HCT116 (cell line): ENCODE measurements at regions not wholly inside any gene's neighbourhood (a gene's known extent, or its start where the extent isn't known, plus 50 kb on each side); places are given as distances from the start of the nearest gene placed in this dataset.

Experiments used
- ATAC-seq: fragments of 200-7000 bp; cut with Tn5 transposase; 2 replicates; pipeline ENCODE4 v1.9.1; 2020; ENCODE audit warnings: mild to moderate bottlenecking, moderate library complexity
- BruUV-seq: library from RNA; stranded (reverse); fragments of 400-500 nt; replicated peaks from 2 replicates; lab custom pipeline; 2021; lab: Mats Ljungman, UMichigan
- CTCF ChIA-PET: fragments of 300-600 bp; sonication (Branson Sonifier 250); formaldehyde crosslinking; loops from one replicate; lab custom pipeline; 2021; ENCODE audit warnings: antibody characterized with exemption; lab: Charles Lee
- POLR2A ChIA-PET: fragments of 300-600, 350-600 bp; sonication (Branson Sonifier 250); formaldehyde crosslinking; loops from one replicate; lab custom pipeline; 2021; ENCODE audit warnings: antibody characterized with exemption; lab: Charles Lee
- RAD21 ChIA-PET, 2 experiments: fragments of 300-600 bp; sonication (Branson Sonifier 250); formaldehyde crosslinking; loops; one replicate each; lab custom pipeline; 2023; ENCODE audit warnings: low total read pairs in 2 of 2; ENCODE audit not compliant: uncharacterized antibody in 2 of 2, unreplicated experiment in 2 of 2, low non-redundant PET in 1 of 2; lab: Charles Lee
- DNase-seq: peaks from one replicate; pipeline ENCODE4 v3.0.0-alpha.2; 2010; ENCODE audit warnings: low read depth, low spot score
- H2AFZ ChIP-seq: fragments of 200-600 bp; shearing (Covaris generic), sonication (generic); 2 replicates; pipeline ENCODE4 v1.6.1; 2017; ENCODE audit warnings: low read depth, mixed run types, mixed read lengths, antibody characterized with exemption, low read length; ENCODE audit not compliant: poor library complexity, severe bottlenecking
- H3K27ac ChIP-seq: 2 replicates; pipeline ENCODE4 v1.5.1; 2012; ENCODE audit warnings: low read depth, low read length
- H3K27me3 ChIP-seq: fragments of 200-600 bp; sonication (generic); 2 replicates; pipeline ENCODE4 v1.6.1; 2016; ENCODE audit warnings: mixed run types, low read length, mixed read lengths; ENCODE audit not compliant: insufficient read depth
- H3K36me3 ChIP-seq, 2 experiments: fragments of 200-500 bp in 1 of 2; fragments of 200-600 bp in 1 of 2; sonication (Bioruptor generic) in 1 of 2; sonication (generic) in 1 of 2; 2 replicates each; pipeline versions ENCODE4 v1.5.1 to v1.6.1; 2014 to 2016; ENCODE audit warnings: low read length in 2 of 2, inconsistent platforms in 1 of 2, mixed read lengths in 1 of 2, mixed run types in 1 of 2; ENCODE audit not compliant: insufficient read depth in 2 of 2, control insufficient read depth in 1 of 2
- H3K4me1 ChIP-seq, 2 experiments: fragments of 200-600 bp in 1 of 2; sonication (generic) in 1 of 2; 2 replicates each; pipeline versions ENCODE4 v1.5.1 to v1.6.1; 2012 to 2017; ENCODE audit warnings: low read length in 2 of 2, inconsistent platforms in 1 of 2, mild to moderate bottlenecking in 1 of 2, mixed read lengths in 1 of 2, mixed run types in 1 of 2, moderate library complexity in 1 of 2; ENCODE audit not compliant: insufficient read depth in 2 of 2, control insufficient read depth in 1 of 2
- H3K4me2 ChIP-seq: fragments of 200-600 bp; sonication (generic); 2 replicates; pipeline ENCODE4 v1.6.1; 2017; ENCODE audit warnings: mixed run types, low read length, mixed read lengths
- H3K4me3 ChIP-seq, 2 experiments: fragments of 200-600 bp in 1 of 2; sonication (generic) in 1 of 2; replicated peaks in 1 of 2; 2 replicates each; pipeline ENCODE4 v1.5.1; 2011 to 2016; ENCODE audit warnings: low read length in 2 of 2, control low read depth in 1 of 2, low read depth in 1 of 2, mild to moderate bottlenecking in 1 of 2, mixed read lengths in 1 of 2, mixed run types in 1 of 2
- H3K79me2 ChIP-seq: fragments of 200-600 bp; sonication (generic); 2 replicates; pipeline ENCODE4 v1.6.1; 2017; ENCODE audit warnings: mild to moderate bottlenecking, mixed run types, low read length, moderate library complexity, mixed read lengths; ENCODE audit not compliant: insufficient read depth
- H3K9ac ChIP-seq: fragments of 200-600 bp; sonication (generic); 2 replicates; pipeline ENCODE4 v1.6.1; 2016; ENCODE audit warnings: low read length, mixed read lengths
- H3K9me2 ChIP-seq: fragments of 200-600 bp; sonication (generic), shearing (Covaris generic); 2 replicates; pipeline ENCODE4 v1.6.1; 2017; ENCODE audit warnings: mixed run types, mild to moderate bottlenecking, moderate library complexity; ENCODE audit not compliant: insufficient read depth
- H3K9me3 ChIP-seq, 2 experiments: fragments of 200-500 bp in 1 of 2; fragments of 200-600 bp in 1 of 2; sonication (Bioruptor generic) in 1 of 2; sonication (generic) in 1 of 2; 2 replicates each; pipeline ENCODE4 v1.6.1; 2014 to 2017; ENCODE audit warnings: low read length in 2 of 2, mixed read lengths in 2 of 2, inconsistent platforms in 1 of 2, low read depth in 1 of 2, mild to moderate bottlenecking in 1 of 2, mixed run types in 1 of 2, moderate library complexity in 1 of 2; ENCODE audit not compliant: control insufficient read depth in 1 of 2, insufficient read depth in 1 of 2
- H4K20me1 ChIP-seq: fragments of 200-600 bp; sonication (generic), shearing (Covaris generic); 2 replicates; pipeline ENCODE4 v1.6.1; 2017; ENCODE audit warnings: mixed run types, mild to moderate bottlenecking, moderate library complexity; ENCODE audit not compliant: insufficient read depth
- CBX3 ChIP-seq: IDR thresholded peaks from 2 replicates; pipeline ENCODE4 v1.6.1; 2012; ENCODE audit warnings: low read depth
- CEBPB ChIP-seq: IDR thresholded peaks from 2 replicates; pipeline ENCODE4 v1.6.1; 2012; ENCODE audit warnings: low read depth
- EGR1 ChIP-seq: IDR thresholded peaks from 2 replicates; pipeline ENCODE4 v1.6.1; 2012; ENCODE audit warnings: low read depth
- EZH2phosphoT487 ChIP-seq: fragments of 200-600 bp; IDR thresholded peaks from 2 replicates; pipeline ENCODE4 v1.6.1; 2018; ENCODE audit warnings: antibody characterized with exemption, borderline replicate concordance
- FOSL1 ChIP-seq: IDR thresholded peaks from 2 replicates; pipeline ENCODE4 v1.6.1; 2012; ENCODE audit warnings: low read depth
- SP1 ChIP-seq: IDR thresholded peaks from 2 replicates; pipeline ENCODE4 v1.6.1; 2012; ENCODE audit warnings: low read depth
- TCF7L2 ChIP-seq: IDR thresholded peaks from 2 replicates; pipeline ENCODE4 v1.7.0; 2011; ENCODE audit warnings: borderline replicate concordance, inconsistent platforms; ENCODE audit not compliant: insufficient read depth, insufficient read length; ENCODE audit errors: extremely low read depth
- ZFX ChIP-seq: fragments of 450-650 bp; IDR thresholded peaks from 2 replicates; pipeline ENCODE4 v1.6.1; 2017
- intact Hi-C: fragments of 100-400 bp; cut with micrococcal nuclease; formaldehyde crosslinking; loops from 2 replicates; pipeline ENCODE4 v1.10.0; 2022
- TF ChIP-seq, protein P1 (sequence below): IDR thresholded peaks from 2 replicates; pipeline ENCODE4 v1.6.1; 2012
- TF ChIP-seq, protein P2 (sequence below): IDR thresholded peaks from 2 replicates; pipeline ENCODE4 v1.6.1; 2012; ENCODE audit warnings: low read depth

DNA sequence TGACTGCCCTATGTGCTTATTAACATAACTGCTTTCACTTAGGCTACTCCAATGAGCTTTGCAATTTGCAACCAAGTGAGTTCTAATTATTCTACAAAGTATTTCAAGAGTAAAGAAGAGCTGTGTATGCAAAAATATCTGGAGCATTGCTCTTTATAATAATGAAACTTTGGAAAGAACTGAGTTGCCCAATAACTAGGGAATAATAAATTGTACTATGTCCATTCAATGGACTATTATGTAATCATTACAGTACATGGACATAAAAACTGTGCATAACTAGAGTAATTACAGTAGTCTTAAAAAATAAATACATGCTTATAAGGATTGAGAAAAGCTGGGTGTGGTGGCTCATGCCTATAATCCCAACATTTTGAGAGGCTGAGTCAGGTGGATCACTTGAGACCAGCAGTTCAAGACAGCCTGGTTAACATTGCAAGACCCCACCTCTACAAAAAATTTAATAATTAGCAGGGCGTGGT, 70.3 kb upstream of the JAK1 start:
- ChIA-PET CTCF (no interaction called here), POLR2A (no interaction called here), RAD21 (no interaction called here)
- TF ChIP-seq CBX3 (no peak), EZH2phosphoT487 (no peak), SP1 (no peak), EGR1 (no peak), CEBPB (no peak), TCF7L2 (no peak), ZFX (no peak), FOSL1 (no peak)
- TF ChIP-seq, protein P1, sequence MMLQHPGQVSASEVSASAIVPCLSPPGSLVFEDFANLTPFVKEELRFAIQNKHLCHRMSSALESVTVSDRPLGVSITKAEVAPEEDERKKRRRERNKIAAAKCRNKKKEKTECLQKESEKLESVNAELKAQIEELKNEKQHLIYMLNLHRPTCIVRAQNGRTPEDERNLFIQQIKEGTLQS: no peak
- TF ChIP-seq, protein P2, sequence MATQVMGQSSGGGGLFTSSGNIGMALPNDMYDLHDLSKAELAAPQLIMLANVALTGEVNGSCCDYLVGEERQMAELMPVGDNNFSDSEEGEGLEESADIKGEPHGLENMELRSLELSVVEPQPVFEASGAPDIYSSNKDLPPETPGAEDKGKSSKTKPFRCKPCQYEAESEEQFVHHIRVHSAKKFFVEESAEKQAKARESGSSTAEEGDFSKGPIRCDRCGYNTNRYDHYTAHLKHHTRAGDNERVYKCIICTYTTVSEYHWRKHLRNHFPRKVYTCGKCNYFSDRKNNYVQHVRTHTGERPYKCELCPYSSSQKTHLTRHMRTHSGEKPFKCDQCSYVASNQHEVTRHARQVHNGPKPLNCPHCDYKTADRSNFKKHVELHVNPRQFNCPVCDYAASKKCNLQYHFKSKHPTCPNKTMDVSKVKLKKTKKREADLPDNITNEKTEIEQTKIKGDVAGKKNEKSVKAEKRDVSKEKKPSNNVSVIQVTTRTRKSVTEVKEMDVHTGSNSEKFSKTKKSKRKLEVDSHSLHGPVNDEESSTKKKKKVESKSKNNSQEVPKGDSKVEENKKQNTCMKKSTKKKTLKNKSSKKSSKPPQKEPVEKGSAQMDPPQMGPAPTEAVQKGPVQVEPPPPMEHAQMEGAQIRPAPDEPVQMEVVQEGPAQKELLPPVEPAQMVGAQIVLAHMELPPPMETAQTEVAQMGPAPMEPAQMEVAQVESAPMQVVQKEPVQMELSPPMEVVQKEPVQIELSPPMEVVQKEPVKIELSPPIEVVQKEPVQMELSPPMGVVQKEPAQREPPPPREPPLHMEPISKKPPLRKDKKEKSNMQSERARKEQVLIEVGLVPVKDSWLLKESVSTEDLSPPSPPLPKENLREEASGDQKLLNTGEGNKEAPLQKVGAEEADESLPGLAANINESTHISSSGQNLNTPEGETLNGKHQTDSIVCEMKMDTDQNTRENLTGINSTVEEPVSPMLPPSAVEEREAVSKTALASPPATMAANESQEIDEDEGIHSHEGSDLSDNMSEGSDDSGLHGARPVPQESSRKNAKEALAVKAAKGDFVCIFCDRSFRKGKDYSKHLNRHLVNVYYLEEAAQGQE: no peak
- Histone ChIP-seq H3K9me3 (no peaks in the 10 kb centered on the region), H3K79me2 (no peaks in the 10 kb centered on the region), H3K4me2 (peak overlapping the region; percentile 3; the same call in 1 of the 2 replicates), H3K9me2 (no peaks in the 10 kb centered on the region), H3K36me3 (no peaks in the 10 kb centered on the region), H4K20me1 (no peaks in the 10 kb centered on the region), H3K4me1 (peaks cover 4 to 8% of the 10 kb centered on the region in 2 experiments; a peak in 1 of 4 replicates), H3K27me3 (no peaks in the 10 kb centered on the region), H3K9ac (no peak overlapping the region), H3K27ac (no peak overlapping the region), H3K4me3 (no peak overlapping the region), H2AFZ (no peak overlapping the region)
- no peak for DNase-seq
- intact Hi-C loops: no loop called here
- no TSS peak for BruUV-seq
- no peak; the same call in 1 of the 2 replicates for ATAC-seq
